Stomach (tissue), 4 donors: ENCODE measurements at regions not wholly inside any gene's neighbourhood (a gene's known extent, or its start where the extent isn't known, plus 50 kb on each side); places are given as distances from the start of the nearest gene placed in this dataset.

Source experiments
- CTCF ChIP-seq, 7 experiments: fragments of 450-650 bp in 4 of 7; fragments of 200-600 bp in 3 of 7; sonication (generic) in 3 of 7; IDR thresholded peaks; one replicate each; pipeline ENCODE4 v1.5.1; 2016 to 2019; ENCODE audit warnings: antibody characterized with exemption in 7 of 7, control low read depth in 2 of 7, mild to moderate bottlenecking in 1 of 7
- POLR2A ChIP-seq, 4 donors: fragments of 450-650 bp; IDR thresholded peaks; one replicate each; pipeline ENCODE4 v1.6.1; 2016; ENCODE audit warnings: antibody characterized with exemption in 4 of 4, control low read depth in 2 of 4, mild to moderate bottlenecking in 1 of 4, moderate library complexity in 1 of 4
- POLR2AphosphoS5 ChIP-seq, 3 donors: sonication (generic); formaldehyde crosslinking; IDR thresholded peaks; one replicate each; pipeline ENCODE4 v1.6.1; 2016; ENCODE audit warnings: antibody characterized with exemption in 3 of 3

- TF ChIP-seq CTCF (IDR thresholded peaks at IDR 0.05) (no peak), POLR2AphosphoS5 (IDR thresholded peaks at IDR 0.05) (no peak), POLR2A (IDR thresholded peaks at IDR 0.05) (no peak)
These were observed 84.9 kb upstream of the GLS start for GRCh38 chr2:190795686-190796085.
